LNCAP (cell line): ENCODE measurements at regions not wholly inside any gene's neighbourhood (a gene's known extent, or its start where the extent isn't known, plus 50 kb on each side); places are given as distances from the start of the nearest gene placed in this dataset.

ENCODE experiments used
- CTCF ChIP-seq: fragments of 450-650 bp; IDR thresholded peaks from 2 replicates; pipeline ENCODE4 v1.5.1; 2017; ENCODE audit warnings: mild to moderate bottlenecking

GRCh38 chr21:28174701-28175100 is 818.0 kb downstream of the LTN1 start:
- TF ChIP-seq CTCF = no peak

GRCh38 chr21:28174006-28174405 is 818.7 kb downstream of the LTN1 start:
- no peak for TF ChIP-seq CTCF

GRCh38 chr21:28172376-28172775 is 820.3 kb downstream of the LTN1 start:
- TF ChIP-seq CTCF = no peak

- TF ChIP-seq CTCF = no peak
Measured at GRCh38 chr21:28167366-28167765, 825.3 kb downstream of the LTN1 start.

GRCh38 chr21:28160378-28160777 is 832.3 kb downstream of the LTN1 start:
- TF ChIP-seq CTCF = no peak

GRCh38 chr21:28159396-28159795 is 833.3 kb downstream of the LTN1 start:
- no peak for TF ChIP-seq CTCF

- TF ChIP-seq CTCF = no peak
Measured at GRCh38 chr21:28156590-28156989, 836.1 kb downstream of the LTN1 start.

GRCh38 chr21:28154121-28154520 is 838.6 kb downstream of the LTN1 start:
- TF ChIP-seq CTCF = no peak
